22Rv1 (cell line): ENCODE measurements at regions not wholly inside any gene's neighbourhood (a gene's known extent, or its start where the extent isn't known, plus 50 kb on each side); places are given as distances from the start of the nearest gene placed in this dataset.

Experiments used
- CTCF ChIP-seq: fragments of 450-650 bp; IDR thresholded peaks from 2 replicates; pipeline ENCODE4 v1.5.1; 2017; ENCODE audit warnings: mild to moderate bottlenecking
- ZFX ChIP-seq: fragments of 450-650 bp; IDR thresholded peaks from 2 replicates; pipeline ENCODE4 v1.6.1; 2017; ENCODE audit warnings: antibody characterized with exemption, borderline replicate concordance

- TF ChIP-seq CTCF (no peak), ZFX (no peak)
Observed at GRCh38 chr16:72523087-72523486, 351.1 kb upstream of the PMFBP1 start.
